ENCODE measurements at regions not wholly inside any gene's neighbourhood (a gene's known extent, or its start where the extent isn't known, plus 50 kb on each side); places are given as distances from the start of the nearest gene placed in this dataset.

GRCh38 chr10:6977398-6978186 is 397.5 kb upstream of the PRKCQ start:
- DNase-seq (ENCODE audit: low read depth in 1 of 2, low spot score in 2 of 2) = no peak
- Histone ChIP-seq H3K4me1 (replicated peaks) (no peaks in the 10 kb centered on the region), H3K9me3 (replicated peaks) (no peaks in the 10 kb centered on the region), H3K4me3 (no peak overlapping the region), H3K27ac (no peak overlapping the region), H3K36me3 (no peaks in the 10 kb centered on the region), H3K27me3 (replicated peaks) (no peaks in the 10 kb centered on the region; the same call in 1 of the 2 replicates)

GRCh38 chr10:6973899-6974298 is 393.8 kb upstream of the PRKCQ start:
- Histone ChIP-seq H3K27me3 (replicated peaks) (no peaks in the 10 kb centered on the region), H3K4me3 (no peak overlapping the region), H3K4me1 (replicated peaks) (no peaks in the 10 kb centered on the region), H3K27ac (no peak overlapping the region), H3K9me3 (replicated peaks) (no peaks in the 10 kb centered on the region), H3K36me3 (no peaks in the 10 kb centered on the region)
- DNase-seq (ENCODE audit: low read depth in 1 of 2, low spot score in 2 of 2) = no peak

GRCh38 chr10:6972226-6972625 is 392.1 kb upstream of the PRKCQ start:
- H3K9me3 ChIP-seq (replicated peaks) = no peaks in the 10 kb centered on the region
- H3K27ac ChIP-seq = no peak overlapping the region
- H3K36me3 ChIP-seq = no peaks in the 10 kb centered on the region
- DNase-seq (ENCODE audit: low read depth in 1 of 2, low spot score in 2 of 2) = no peak
- no peaks in the 10 kb centered on the region for H3K4me1 ChIP-seq (replicated peaks)
- H3K4me3 ChIP-seq = no peak overlapping the region
- H3K27me3 ChIP-seq (replicated peaks) = peaks cover 5% of the 10 kb centered on the region; the same call in 1 of the 2 replicates

- no peak for DNase-seq (ENCODE audit: low read depth in 1 of 2, low spot score in 2 of 2)
- Histone ChIP-seq H3K27me3 (replicated peaks) (peaks cover 5% of the 10 kb centered on the region; the same call in 1 of the 2 replicates), H3K36me3 (no peaks in the 10 kb centered on the region), H3K9me3 (replicated peaks) (no peaks in the 10 kb centered on the region), H3K4me3 (no peak overlapping the region), H3K4me1 (replicated peaks) (no peaks in the 10 kb centered on the region), H3K27ac (no peak overlapping the region)
These were observed 389.6 kb upstream of the PRKCQ start for GRCh38 chr10:6969659-6970058.

GRCh38 chr10:6964543-6964942 is 384.5 kb upstream of the PRKCQ start:
- Histone ChIP-seq H3K27me3 (replicated peaks) (peaks cover 5% of the 10 kb centered on the region; the same call in 1 of the 2 replicates), H3K4me3 (no peak overlapping the region), H3K36me3 (no peaks in the 10 kb centered on the region), H3K9me3 (replicated peaks) (no peaks in the 10 kb centered on the region), H3K27ac (no peak overlapping the region), H3K4me1 (replicated peaks) (no peaks in the 10 kb centered on the region)
- DNase-seq (ENCODE audit: low read depth in 1 of 2, low spot score in 2 of 2) = no peak

GRCh38 chr10:6962576-6962975 is 382.5 kb upstream of the PRKCQ start:
- H3K9me3 ChIP-seq (replicated peaks) = no peaks in the 10 kb centered on the region
- H3K36me3 ChIP-seq = no peaks in the 10 kb centered on the region
- no peak overlapping the region for H3K27ac ChIP-seq
- H3K27me3 ChIP-seq (replicated peaks) = no peaks in the 10 kb centered on the region; the same call in 1 of the 2 replicates
- no peak overlapping the region for H3K4me3 ChIP-seq
- no peaks in the 10 kb centered on the region for H3K4me1 ChIP-seq (replicated peaks)
- no peak for DNase-seq (ENCODE audit: low read depth in 1 of 2, low spot score in 2 of 2)

GRCh38 chr10:6958711-6959110 is 378.6 kb upstream of the PRKCQ start:
- no peak for DNase-seq (ENCODE audit: low read depth in 1 of 2, low spot score in 2 of 2)
- H3K27ac ChIP-seq = no peak overlapping the region
- no peak overlapping the region for H3K4me3 ChIP-seq
- H3K4me1 ChIP-seq (replicated peaks) = no peaks in the 10 kb centered on the region
- H3K9me3 ChIP-seq (replicated peaks) = no peaks in the 10 kb centered on the region
- H3K36me3 ChIP-seq = no peaks in the 10 kb centered on the region
- no peaks in the 10 kb centered on the region; the same call in 1 of the 2 replicates for H3K27me3 ChIP-seq (replicated peaks)

- H3K36me3 ChIP-seq = no peaks in the 10 kb centered on the region
- H3K4me1 ChIP-seq (replicated peaks) = no peaks in the 10 kb centered on the region
- no peaks in the 10 kb centered on the region for H3K9me3 ChIP-seq (replicated peaks)
- H3K27ac ChIP-seq = no peak overlapping the region
- DNase-seq (ENCODE audit: low read depth in 1 of 2, low spot score in 2 of 2) = no peak
- H3K27me3 ChIP-seq (replicated peaks) = no peaks in the 10 kb centered on the region; the same call in 1 of the 2 replicates
- H3K4me3 ChIP-seq = no peak overlapping the region
These were observed 378.2 kb upstream of the PRKCQ start for GRCh38 chr10:6958254-6958653.

- Histone ChIP-seq H3K27me3 (replicated peaks) (no peaks in the 10 kb centered on the region; the same call in 1 of the 2 replicates), H3K9me3 (replicated peaks) (no peaks in the 10 kb centered on the region), H3K4me3 (no peak overlapping the region), H3K4me1 (replicated peaks) (no peaks in the 10 kb centered on the region), H3K36me3 (no peaks in the 10 kb centered on the region), H3K27ac (no peak overlapping the region)
- no peak for DNase-seq (ENCODE audit: low read depth in 1 of 2, low spot score in 2 of 2)
These were observed 377.8 kb upstream of the PRKCQ start for GRCh38 chr10:6957851-6958250.

- no peak for DNase-seq (ENCODE audit: low read depth in 1 of 2, low spot score in 2 of 2)
These were observed 376.5 kb upstream of the PRKCQ start for GRCh38 chr10:6956562-6956961.

GRCh38 chr10:6953271-6953801 is 373.3 kb upstream of the PRKCQ start:
- no peaks in the 10 kb centered on the region for H3K36me3 ChIP-seq
- no peak overlapping the region for H3K27ac ChIP-seq
- H3K4me1 ChIP-seq (replicated peaks) = no peaks in the 10 kb centered on the region
- no peaks in the 10 kb centered on the region for H3K9me3 ChIP-seq (replicated peaks)
- DNase-seq (ENCODE audit: low read depth in 1 of 2, low spot score in 2 of 2) = no peak
- no peak overlapping the region for H3K4me3 ChIP-seq
- no peaks in the 10 kb centered on the region for H3K27me3 ChIP-seq (replicated peaks)

More at GRCh38 chr10:6956562-6956961, 376.5 kb upstream of the PRKCQ start:
- H3K4me1 ChIP-seq (replicated peaks) = no peaks in the 10 kb centered on the region
- no peaks in the 10 kb centered on the region for H3K36me3 ChIP-seq
- H3K27me3 ChIP-seq (replicated peaks) = no peaks in the 10 kb centered on the region; the same call in 1 of the 2 replicates
- no peaks in the 10 kb centered on the region for H3K9me3 ChIP-seq (replicated peaks)
- H3K4me3 ChIP-seq = no peak overlapping the region
- no peak overlapping the region for H3K27ac ChIP-seq

GRCh38 chr10:6951732-6952131 is 371.7 kb upstream of the PRKCQ start:
- Histone ChIP-seq H3K4me3 (no peak overlapping the region), H3K36me3 (no peaks in the 10 kb centered on the region), H3K4me1 (replicated peaks) (no peaks in the 10 kb centered on the region), H3K9me3 (replicated peaks) (no peaks in the 10 kb centered on the region), H3K27ac (no peak overlapping the region), H3K27me3 (replicated peaks) (no peaks in the 10 kb centered on the region)
- DNase-seq (ENCODE audit: low read depth in 1 of 2, low spot score in 2 of 2) = no peak

GRCh38 chr10:6950133-6950532 is 370.1 kb upstream of the PRKCQ start:
- no peak overlapping the region for H3K27ac ChIP-seq
- no peaks in the 10 kb centered on the region for H3K36me3 ChIP-seq
- H3K9me3 ChIP-seq (replicated peaks) = no peaks in the 10 kb centered on the region
- no peaks in the 10 kb centered on the region for H3K4me1 ChIP-seq (replicated peaks)
- H3K27me3 ChIP-seq (replicated peaks) = no peaks in the 10 kb centered on the region
- DNase-seq (ENCODE audit: low read depth in 1 of 2, low spot score in 2 of 2) = no peak
- H3K4me3 ChIP-seq = no peak overlapping the region

GRCh38 chr10:6944436-6944835 is 364.4 kb upstream of the PRKCQ start:
- H3K36me3 ChIP-seq = no peaks in the 10 kb centered on the region
- no peaks in the 10 kb centered on the region for H3K4me1 ChIP-seq (replicated peaks)
- H3K9me3 ChIP-seq (replicated peaks) = no peaks in the 10 kb centered on the region
- no peak for DNase-seq (ENCODE audit: low read depth in 1 of 2, low spot score in 2 of 2)
- H3K27me3 ChIP-seq (replicated peaks) = peaks cover 2% of the 10 kb centered on the region
- no peak overlapping the region for H3K27ac ChIP-seq
- H3K4me3 ChIP-seq = no peak overlapping the region
